DLD1 (cell line): ENCODE measurements at regions not wholly inside any gene's neighbourhood (a gene's known extent, or its start where the extent isn't known, plus 50 kb on each side); places are given as distances from the start of the nearest gene placed in this dataset.
"Not testable (repeated sequence)": the region's sequence is repeated elsewhere in the genome, so short reads cannot be mapped to it uniquely, and the experiment has no call there.

ENCODE experiments used
- in situ Hi-C: cut with HindIII; loops from 2 replicates; pipeline ENCODE4 v1.10.0; 2017; ENCODE audit warnings: low sequenced_read_pairs

DNA sequence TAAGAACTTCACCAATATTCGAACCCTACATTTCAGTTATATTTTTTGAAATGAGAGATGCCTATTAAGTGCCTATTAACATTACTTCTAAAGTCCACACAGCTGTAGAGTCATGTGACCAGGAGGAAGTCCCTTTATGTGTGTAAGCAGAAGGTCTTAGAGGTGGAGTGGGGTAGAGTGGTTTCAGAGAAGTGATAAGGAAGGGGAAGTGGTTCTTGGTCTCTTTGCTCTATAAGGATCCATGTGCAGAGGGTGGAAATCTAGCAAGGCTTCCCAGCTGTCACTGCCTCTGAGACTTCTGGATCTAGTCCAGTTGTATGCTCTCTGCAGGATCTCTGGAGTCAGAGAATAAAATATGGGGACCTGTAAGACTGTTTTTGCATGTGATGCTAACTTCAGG is 673.9 kb downstream of the FLRT2 start:
- in situ Hi-C loops = no loop called here

- in situ Hi-C loops = no loop called here
Measured at GRCh38 chr14:86196471-86196870, 666.5 kb downstream of the FLRT2 start.

DNA sequence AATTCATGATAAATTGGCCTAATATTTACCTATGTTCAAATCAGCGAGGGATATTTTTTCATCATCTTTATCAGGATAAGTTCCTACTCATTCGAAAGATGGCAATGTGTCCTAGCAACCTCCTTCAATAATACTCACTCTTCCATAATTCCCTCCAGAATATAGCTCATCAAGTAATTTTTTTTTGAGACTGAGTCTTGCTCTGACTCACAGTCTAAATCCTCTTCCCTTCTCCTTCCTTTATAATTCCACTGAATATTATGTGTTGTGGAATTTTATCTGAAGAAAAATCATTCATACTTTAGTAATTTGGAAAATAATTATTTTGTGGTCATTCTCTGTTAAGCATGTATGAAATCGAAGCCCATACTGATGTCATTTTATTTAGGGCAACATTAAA is 663.8 kb downstream of the FLRT2 start:
- in situ Hi-C loops = no loop called here

- in situ Hi-C loops = no loop called here
Measured at GRCh38 chr14:86179980-86180379, 650.0 kb downstream of the FLRT2 start.

DNA sequence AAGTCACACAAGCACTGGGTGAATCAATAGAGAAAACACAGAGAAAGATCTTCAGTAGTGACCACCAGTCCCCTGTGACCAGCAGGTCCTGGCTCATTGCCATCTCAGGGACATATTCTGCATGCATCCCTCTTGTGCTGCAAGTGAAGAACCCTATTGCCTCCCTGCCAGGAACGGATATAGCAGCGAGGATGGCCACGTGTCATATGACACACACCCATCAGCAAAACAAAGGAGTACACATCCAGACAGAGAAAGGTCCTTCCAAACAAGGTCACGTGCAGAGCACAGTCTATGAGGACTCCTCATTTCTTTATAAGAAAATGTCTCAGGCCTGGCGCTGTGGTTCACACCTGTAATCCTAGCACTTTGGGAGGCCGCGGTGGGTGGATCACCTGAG is 638.4 kb downstream of the FLRT2 start:
- in situ Hi-C loops = no loop called here

GRCh38 chr14:86166541-86166940 is 636.6 kb downstream of the FLRT2 start:
- in situ Hi-C loops = no loop called here

- in situ Hi-C loops = no loop called here
Measured at GRCh38 chr14:86153480-86153879, 623.5 kb downstream of the FLRT2 start.

GRCh38 chr14:86143248-86143647 is 613.3 kb downstream of the FLRT2 start:
- in situ Hi-C loops = no loop called here

DNA sequence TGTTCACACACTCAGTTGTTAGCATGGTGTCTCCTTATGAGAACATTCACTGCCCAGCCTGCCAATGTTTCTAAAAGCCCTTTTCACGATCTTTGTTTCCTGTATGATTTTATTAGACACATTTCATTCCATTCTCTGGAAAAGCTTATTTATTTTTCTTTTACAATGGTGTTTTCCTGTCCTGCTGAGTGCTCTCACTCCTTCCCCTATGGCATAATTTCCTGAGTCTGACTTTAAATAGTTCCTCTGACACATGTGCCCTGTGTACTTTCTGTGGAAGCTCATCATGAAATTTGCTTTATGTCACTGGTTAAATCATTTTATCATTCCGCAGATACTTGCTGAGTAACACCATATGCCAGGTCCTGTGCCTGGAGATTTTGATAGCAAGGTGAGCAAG is 612.0 kb downstream of the FLRT2 start:
- in situ Hi-C loops = no loop called here

GRCh38 chr14:86129426-86129825 is 599.5 kb downstream of the FLRT2 start:
- in situ Hi-C loops = no loop called here

- in situ Hi-C loops = no loop called here
Measured at GRCh38 chr14:86124328-86124727, 594.4 kb downstream of the FLRT2 start.

DNA sequence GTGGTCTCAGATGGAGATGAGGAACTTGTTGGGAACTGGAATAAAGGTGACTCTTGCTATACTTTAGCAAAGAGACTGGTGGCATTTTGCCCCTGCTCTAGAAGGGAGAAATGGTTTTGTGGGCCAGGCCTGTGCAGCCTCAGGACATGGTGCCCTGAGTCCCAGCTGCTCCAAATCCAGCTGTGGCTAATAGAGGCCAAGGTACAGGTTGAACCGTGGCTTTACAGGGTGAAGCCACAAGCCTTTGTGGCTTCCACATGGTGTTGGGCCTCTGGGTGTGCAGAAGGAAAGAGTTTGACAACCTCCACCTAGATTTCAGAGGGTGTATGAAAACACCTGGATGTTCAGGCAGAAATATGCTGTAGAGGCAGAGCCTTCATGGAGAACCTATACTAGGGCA is 586.0 kb downstream of the FLRT2 start:
- in situ Hi-C loops = no loop called here

DNA sequence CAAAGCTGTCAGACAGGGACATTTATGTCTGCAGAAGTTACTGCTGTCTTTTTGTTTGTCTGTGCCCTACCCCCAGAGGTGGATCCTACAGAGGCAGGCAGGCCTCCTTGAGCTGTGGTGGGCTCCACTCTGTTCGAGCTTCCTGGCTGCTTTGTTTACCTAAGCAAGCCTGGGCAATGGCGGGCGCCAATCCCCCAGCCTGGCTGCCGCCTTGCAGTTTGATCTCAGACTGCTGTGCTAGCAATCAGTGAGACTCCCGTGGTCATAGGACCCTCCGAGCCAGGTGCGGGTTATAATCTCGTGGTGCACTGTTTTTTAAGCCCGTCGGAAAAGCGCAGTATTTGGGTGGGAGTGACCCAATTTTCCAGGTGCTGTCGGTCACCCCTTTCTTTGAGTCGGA is 580.9 kb downstream of the FLRT2 start:
- in situ Hi-C loops = not testable (repeated sequence)

GRCh38 chr14:86104691-86105265 is 574.8 kb downstream of the FLRT2 start:
- in situ Hi-C loops = no loop called here

DNA sequence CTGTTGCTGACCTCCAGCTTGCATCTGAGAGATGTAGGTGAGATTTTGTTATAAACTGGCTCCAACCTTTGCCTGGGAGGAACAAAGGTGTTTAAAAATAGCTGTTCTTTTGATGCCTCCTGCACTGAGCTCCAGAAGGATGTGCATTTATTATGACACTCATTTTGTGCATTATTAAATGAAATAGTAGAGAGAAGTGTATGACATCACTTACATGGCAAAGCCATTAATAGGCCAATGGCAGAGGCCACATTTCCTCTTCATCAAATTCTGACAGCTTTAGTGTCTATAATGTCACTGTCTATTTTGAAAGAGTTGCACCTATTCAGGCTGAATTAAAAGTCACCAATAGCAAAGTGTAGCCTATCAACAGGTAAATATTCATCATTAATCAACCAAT is 564.6 kb downstream of the FLRT2 start:
- in situ Hi-C loops = no loop called here

- in situ Hi-C loops = no loop called here
Measured at GRCh38 chr14:86091811-86092210, 561.9 kb downstream of the FLRT2 start.

DNA sequence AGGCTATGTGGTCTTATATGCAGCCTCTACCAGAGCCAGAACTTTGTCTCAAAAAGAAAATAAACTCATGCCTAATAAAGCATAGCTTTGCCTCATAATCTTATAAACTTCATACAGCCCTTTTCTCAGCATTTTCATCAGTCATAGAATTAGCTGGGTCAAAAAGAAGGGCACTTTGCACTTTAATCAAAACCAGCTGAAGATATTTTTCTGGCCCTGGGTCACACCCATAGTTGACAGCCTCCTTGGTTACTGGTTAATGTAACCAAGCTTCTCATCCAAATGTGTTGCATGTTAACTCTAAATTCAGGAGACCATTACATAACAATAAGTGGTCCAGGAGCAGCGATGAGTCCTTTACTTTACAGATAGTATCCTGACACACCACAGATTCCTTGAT is 558.2 kb downstream of the FLRT2 start:
- in situ Hi-C loops = no loop called here

DNA sequence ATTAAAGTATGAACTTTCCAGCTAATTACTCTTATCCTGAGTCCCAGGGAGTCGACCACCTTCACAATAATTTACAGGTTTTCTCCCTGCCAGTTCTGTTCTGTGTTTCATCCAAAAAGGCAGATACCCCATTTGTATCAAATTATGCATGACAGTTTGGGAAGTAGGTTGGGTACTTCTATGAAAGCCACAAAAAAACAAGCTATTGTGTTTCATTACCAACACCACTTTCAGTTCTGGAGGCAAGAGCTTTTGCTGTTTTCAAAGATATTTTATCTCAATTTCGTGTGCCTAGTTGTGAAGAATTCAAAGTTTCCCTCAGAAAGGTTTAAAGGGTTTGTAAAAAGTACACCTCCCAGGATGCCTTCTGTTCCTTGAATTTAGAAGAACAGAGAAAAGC is 557.4 kb downstream of the FLRT2 start:
- in situ Hi-C loops = no loop called here

DNA sequence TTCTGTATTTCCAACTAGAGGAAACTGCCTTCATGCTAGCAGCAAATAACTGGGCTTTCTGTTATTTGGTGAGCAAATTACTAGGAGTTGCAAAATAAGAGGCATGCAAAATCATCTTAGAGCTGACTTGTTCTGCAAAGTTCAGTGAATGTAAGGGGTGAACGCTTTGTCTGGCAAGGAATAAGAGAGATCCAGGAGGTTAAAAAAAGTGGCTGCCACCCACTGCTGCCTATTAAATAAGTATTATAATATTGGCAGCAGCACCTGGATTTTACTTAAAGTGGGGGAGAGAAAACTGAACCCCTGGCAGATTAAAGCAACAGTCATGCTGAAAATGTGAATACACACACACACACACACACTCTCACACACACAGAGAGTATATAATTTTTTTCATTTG is 557.0 kb downstream of the FLRT2 start:
- in situ Hi-C loops = no loop called here

DNA sequence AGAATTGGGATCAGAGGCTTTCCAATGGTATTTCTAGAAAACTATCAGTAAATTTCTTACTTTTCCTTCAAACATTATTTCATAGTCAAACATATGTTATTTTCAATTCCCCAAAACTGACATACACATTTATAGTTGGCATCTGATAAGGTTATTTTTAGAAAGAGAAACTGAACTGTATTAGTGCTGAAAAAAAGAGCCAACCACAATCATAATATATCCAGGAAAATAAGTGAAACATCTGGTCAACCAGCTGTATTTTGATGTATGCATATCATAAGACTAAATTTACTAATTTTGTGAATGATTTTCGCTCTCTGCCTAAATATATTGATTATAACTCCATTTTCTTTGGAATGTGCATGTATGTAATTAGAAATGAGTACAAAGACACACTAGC is 554.2 kb downstream of the FLRT2 start:
- in situ Hi-C loops = no loop called here

DNA sequence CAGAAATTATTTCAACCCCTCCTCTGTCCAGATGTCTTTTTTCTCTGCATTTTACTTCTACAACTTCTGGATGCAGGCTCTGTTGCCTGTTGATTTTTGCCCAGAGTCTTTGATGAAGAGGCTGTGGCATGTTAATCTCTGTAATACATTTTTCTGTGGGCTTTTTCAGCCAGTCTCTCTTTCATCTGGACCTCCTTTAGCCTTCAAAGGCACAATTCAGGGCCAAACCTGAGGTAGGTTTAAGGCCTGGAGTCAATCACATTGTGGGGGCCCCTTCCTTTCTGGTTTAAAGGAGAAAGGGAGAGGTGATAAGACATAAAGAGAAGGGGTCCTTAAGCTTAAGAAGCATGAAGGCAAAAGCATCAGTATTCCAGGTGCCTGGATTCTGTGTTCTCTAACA is 553.7 kb downstream of the FLRT2 start:
- in situ Hi-C loops = no loop called here

- in situ Hi-C loops = no loop called here
Measured at GRCh38 chr14:86072116-86072894, 542.4 kb downstream of the FLRT2 start.

DNA sequence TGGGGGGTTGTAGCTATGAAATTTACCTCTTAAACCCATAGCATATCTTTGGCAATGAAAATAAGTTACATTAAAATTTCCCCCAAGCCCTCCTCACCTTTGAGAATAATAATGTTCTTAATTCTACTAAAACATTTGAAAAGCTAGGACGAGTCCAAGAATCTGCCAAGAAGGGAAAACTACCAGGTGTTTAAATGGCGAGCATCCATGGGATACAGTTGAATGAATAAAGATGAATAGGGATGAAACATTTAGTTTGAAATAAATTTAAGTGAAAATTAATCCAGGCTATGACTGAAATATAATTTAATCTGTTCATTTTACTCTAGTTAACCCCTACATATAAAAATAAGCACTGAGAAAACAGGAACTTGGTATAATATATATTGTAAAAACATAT is 536.7 kb downstream of the FLRT2 start:
- in situ Hi-C loops = no loop called here
